BJ (cell line): ENCODE measurements at regions not wholly inside any gene's neighbourhood (a gene's known extent, or its start where the extent isn't known, plus 50 kb on each side); places are given as distances from the start of the nearest gene placed in this dataset.

ENCODE experiments used
- CTCF ChIA-PET: fragments of 350-600 bp; formaldehyde crosslinking; extraction: SDS; loops from one replicate; lab custom pipeline; 2021; ENCODE audit warnings: antibody characterized with exemption, inconsistent platforms; lab: Yijun Ruan, JAX
- POLR2A ChIA-PET: fragments of 300-600 bp; sonication (Branson Sonifier 250); formaldehyde crosslinking; extraction: SDS; loops from one replicate; lab custom pipeline; 2021; ENCODE audit warnings: antibody characterized with exemption; lab: Charles Lee
- DNase-seq: peaks from one replicate; pipeline ENCODE4 v3.0.0-alpha.2; 2011; ENCODE audit warnings: low read depth
- H3K27me3 ChIP-seq: 2 replicates; pipeline ENCODE4 v1.6.0; 2011; ENCODE audit warnings: low read length; ENCODE audit not compliant: control insufficient read depth, insufficient read depth
- H3K36me3 ChIP-seq: 2 replicates; pipeline ENCODE4 v1.5.1; 2011; ENCODE audit warnings: low read length; ENCODE audit not compliant: control insufficient read depth, insufficient read depth
- H3K4me3 ChIP-seq: 2 replicates; pipeline ENCODE4 v1.5.1; 2011; ENCODE audit warnings: low read depth, mild to moderate bottlenecking, control low read depth, low read length
- CTCF ChIP-seq: IDR thresholded peaks from 2 replicates; pipeline ENCODE4 v1.5.1; 2011; ENCODE audit warnings: low read depth, mild to moderate bottlenecking, control low read depth, inconsistent platforms, low read length, moderate library complexity; ENCODE audit not compliant: insufficient read depth

- no peak for DNase-seq
- CTCF ChIA-PET: interaction anchor here (1.0 kb wide), 1 partner anchor 8 kb away, joined by 4 read pairs; no protein-coding TSS in a partner anchor
- no peak for TF ChIP-seq CTCF
Observed at GRCh38 chr5:115369430-115370144, 73.1 kb upstream of the CCDC112 start.

GRCh38 chr5:115366223-115366622 is 69.8 kb upstream of the CCDC112 start:
- CTCF ChIA-PET: interaction anchor here (0.9 kb wide), 1 partner anchor 9 kb away, joined by 4 read pairs; no protein-coding TSS in a partner anchor
- Histone ChIP-seq H3K36me3 (no peaks in the 10 kb centered on the region), H3K27me3 (no peaks in the 10 kb centered on the region), H3K4me3 (no peak overlapping the region)
- DNase-seq: peak; percentile 79
- TF ChIP-seq CTCF: peak; percentile 29
- POLR2A ChIA-PET: no interaction called here

More at GRCh38 chr5:115369430-115370144, 73.1 kb upstream of the CCDC112 start:
- no peak overlapping the region for H3K4me3 ChIP-seq
- POLR2A ChIA-PET: no interaction called here
- no peaks in the 10 kb centered on the region for H3K36me3 ChIP-seq
- no peaks in the 10 kb centered on the region for H3K27me3 ChIP-seq

GRCh38 chr5:115363879-115364278 is 67.4 kb upstream of the CCDC112 start:
- H3K36me3 ChIP-seq: no peaks in the 10 kb centered on the region
- POLR2A ChIA-PET: no interaction called here
- no peaks in the 10 kb centered on the region for H3K27me3 ChIP-seq
- CTCF ChIA-PET: interaction anchor here (1.0 to 1.2 kb wide), 2 partner anchors 12 to 159 kb away, joined by 3 read pairs; no protein-coding TSS in a partner anchor
- H3K4me3 ChIP-seq: no peak overlapping the region
- DNase-seq: no peak
- TF ChIP-seq CTCF: no peak

- CTCF ChIA-PET: no interaction called here
- no peak for TF ChIP-seq CTCF
- POLR2A ChIA-PET: no interaction called here
- H3K27me3 ChIP-seq: no peaks in the 10 kb centered on the region
- no peak for DNase-seq
- no peaks in the 10 kb centered on the region for H3K36me3 ChIP-seq
- no peak overlapping the region for H3K4me3 ChIP-seq
Observed at GRCh38 chr5:115360046-115360685, 63.7 kb upstream of the CCDC112 start.

- TF ChIP-seq CTCF: no peak
- CTCF ChIA-PET: interaction anchor here (1.5 kb wide), 1 partner anchor 22 kb away, joined by 4 read pairs; no protein-coding TSS in a partner anchor
- DNase-seq: no peak
- POLR2A ChIA-PET: no interaction called here
- H3K27me3 ChIP-seq: no peaks in the 10 kb centered on the region
- no peaks in the 10 kb centered on the region for H3K36me3 ChIP-seq
- no peak overlapping the region for H3K4me3 ChIP-seq
Observed at GRCh38 chr5:115355767-115356381, 59.4 kb upstream of the CCDC112 start.
